ENCODE measurements at regions not wholly inside any gene's neighbourhood (a gene's known extent, or its start where the extent isn't known, plus 50 kb on each side); places are given as distances from the start of the nearest gene placed in this dataset.

DNA sequence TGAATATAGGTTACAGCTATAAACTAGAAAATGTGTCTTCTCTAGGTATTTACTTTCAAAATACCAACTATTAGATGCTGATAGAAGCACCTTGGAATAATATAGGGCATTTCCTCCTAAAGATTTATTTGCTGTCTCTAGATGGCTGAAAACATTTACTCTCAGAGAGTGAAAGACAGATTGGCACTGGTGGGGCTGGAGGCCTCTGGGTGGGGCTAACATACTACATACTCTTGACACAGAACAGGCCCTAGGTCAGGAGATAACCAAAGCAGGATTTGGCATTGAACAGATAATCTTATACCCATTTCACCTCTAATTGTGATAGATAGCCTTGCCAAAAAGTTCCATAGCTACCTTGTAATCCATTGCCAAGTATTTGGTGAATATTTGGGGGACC lies 253.3 kb upstream of the TBC1D5 start:
- no peak for TF ChIP-seq POLR2AphosphoS5 (IDR thresholded peaks at IDR 0.05)
- TF ChIP-seq, protein P1, sequence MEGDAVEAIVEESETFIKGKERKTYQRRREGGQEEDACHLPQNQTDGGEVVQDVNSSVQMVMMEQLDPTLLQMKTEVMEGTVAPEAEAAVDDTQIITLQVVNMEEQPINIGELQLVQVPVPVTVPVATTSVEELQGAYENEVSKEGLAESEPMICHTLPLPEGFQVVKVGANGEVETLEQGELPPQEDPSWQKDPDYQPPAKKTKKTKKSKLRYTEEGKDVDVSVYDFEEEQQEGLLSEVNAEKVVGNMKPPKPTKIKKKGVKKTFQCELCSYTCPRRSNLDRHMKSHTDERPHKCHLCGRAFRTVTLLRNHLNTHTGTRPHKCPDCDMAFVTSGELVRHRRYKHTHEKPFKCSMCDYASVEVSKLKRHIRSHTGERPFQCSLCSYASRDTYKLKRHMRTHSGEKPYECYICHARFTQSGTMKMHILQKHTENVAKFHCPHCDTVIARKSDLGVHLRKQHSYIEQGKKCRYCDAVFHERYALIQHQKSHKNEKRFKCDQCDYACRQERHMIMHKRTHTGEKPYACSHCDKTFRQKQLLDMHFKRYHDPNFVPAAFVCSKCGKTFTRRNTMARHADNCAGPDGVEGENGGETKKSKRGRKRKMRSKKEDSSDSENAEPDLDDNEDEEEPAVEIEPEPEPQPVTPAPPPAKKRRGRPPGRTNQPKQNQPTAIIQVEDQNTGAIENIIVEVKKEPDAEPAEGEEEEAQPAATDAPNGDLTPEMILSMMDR (IDR thresholded peaks at IDR 0.05) = no peak
- no peak for TF ChIP-seq EP300 (IDR thresholded peaks at IDR 0.05; ENCODE audit: low read depth)
- no peak for TF ChIP-seq POLR2A (IDR thresholded peaks at IDR 0.05)
